BE2C (cell line): ENCODE measurements at regions not wholly inside any gene's neighbourhood (a gene's known extent, or its start where the extent isn't known, plus 50 kb on each side); places are given as distances from the start of the nearest gene placed in this dataset.
A peak's percentile ranks its signal among the peaks of the same experiment; 100 is the strongest.

Experiments used
- DNase-seq: peaks from one replicate; pipeline ENCODE4 v3.0.0-alpha.2; 2020
- H3K27me3 ChIP-seq: fragments of 250-450 bp; sonication (Bioruptor Pico); 2 replicates; pipeline ENCODE4 v1.5.1; 2020; ENCODE audit warnings: mild to moderate bottlenecking
- H3K36me3 ChIP-seq: fragments of 250-450 bp; sonication (Bioruptor Pico); 2 replicates; pipeline ENCODE4 v1.5.1; 2020; ENCODE audit warnings: mild to moderate bottlenecking
- H3K4me1 ChIP-seq: fragments of 250-450 bp; sonication (Bioruptor Pico); 2 replicates; pipeline ENCODE4 v1.5.1; 2020
- H3K4me3 ChIP-seq: 2 replicates; pipeline ENCODE4 v1.5.1; 2011; ENCODE audit warnings: low read depth, low read length
- H3K9me3 ChIP-seq: fragments of 250-450 bp; sonication (Bioruptor Pico); 2 replicates; pipeline ENCODE4 v1.5.1; 2020
- CTCF ChIP-seq: IDR thresholded peaks from 2 replicates; pipeline ENCODE4 v1.5.1; 2012; ENCODE audit warnings: mild to moderate bottlenecking, low read depth, low read length

DNA sequence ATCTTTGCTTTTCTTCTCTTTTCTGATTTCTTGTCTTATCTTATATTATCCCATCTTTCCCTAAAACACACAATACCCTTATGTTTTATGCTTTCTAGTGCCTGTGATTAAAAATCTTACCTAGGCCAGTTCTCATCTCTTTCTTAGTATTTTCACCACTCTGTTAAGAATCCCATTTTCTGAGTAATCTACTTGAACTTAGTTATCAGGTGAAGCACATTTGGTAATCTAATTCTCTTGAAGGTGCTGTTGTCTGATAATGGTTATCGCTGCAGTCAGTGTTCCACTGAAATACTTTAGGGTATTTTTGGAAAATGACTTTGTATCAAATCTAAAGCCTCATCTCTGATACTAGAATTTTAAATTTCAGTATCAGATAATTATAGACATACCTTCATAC lies 192.5 kb upstream of the MAN1A1 start:
- Histone ChIP-seq H3K4me1 (peaks cover 36% of the 10 kb centered on the region), H3K4me3 (no peak overlapping the region), H3K27me3 (no peaks in the 10 kb centered on the region), H3K36me3 (no peaks in the 10 kb centered on the region), H3K9me3 (no peaks in the 10 kb centered on the region)
- TF ChIP-seq CTCF: no peak
- no peak for DNase-seq

DNA sequence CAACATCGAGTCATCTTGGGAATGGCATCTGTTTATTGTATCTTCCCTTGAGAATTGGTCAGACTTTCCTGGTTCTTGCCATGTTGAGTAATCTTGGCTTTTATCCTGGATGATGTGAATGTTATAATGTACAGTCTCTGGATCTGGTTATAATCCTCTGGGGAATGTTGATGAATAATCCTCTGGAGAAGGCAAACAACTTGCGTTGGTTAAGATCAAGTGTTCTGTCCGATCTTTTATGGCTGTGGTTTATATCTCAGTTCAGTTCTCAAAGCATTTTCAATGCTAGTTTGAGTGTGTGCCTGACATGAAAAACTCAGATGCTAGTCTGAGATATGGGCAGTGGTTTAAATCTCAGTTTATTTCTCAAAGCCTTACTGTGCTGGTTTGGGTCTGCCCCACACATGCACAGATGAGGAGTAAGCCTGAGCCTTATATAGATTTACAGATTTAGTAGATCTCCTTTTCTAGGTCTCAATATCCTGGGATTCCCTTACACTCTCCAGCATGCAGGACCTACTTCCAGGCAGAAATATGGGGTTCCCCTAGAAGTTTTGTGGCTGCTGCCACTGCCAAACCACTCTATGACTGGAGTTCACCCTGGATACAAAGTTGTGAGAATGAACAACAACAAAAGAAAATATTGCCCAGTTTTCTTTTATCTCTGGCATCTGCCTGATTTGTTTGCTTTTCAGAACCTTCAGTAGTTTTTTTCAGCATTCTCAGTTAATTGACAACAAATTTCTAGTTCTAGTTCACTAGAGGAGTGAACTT lies 191.8 kb upstream of the MAN1A1 start:
- DNase-seq: no peak
- no peaks in the 10 kb centered on the region for H3K27me3 ChIP-seq
- no peaks in the 10 kb centered on the region for H3K36me3 ChIP-seq
- H3K4me3 ChIP-seq: peak overlapping the region; percentile 12; the same call in 1 of the 2 replicates
- peaks cover 36% of the 10 kb centered on the region for H3K4me1 ChIP-seq
- no peak for TF ChIP-seq CTCF
- H3K9me3 ChIP-seq: no peaks in the 10 kb centered on the region

GRCh38 chr6:119540417-119540816 lies 190.9 kb upstream of the MAN1A1 start:
- no peak for TF ChIP-seq CTCF
- no peaks in the 10 kb centered on the region for H3K9me3 ChIP-seq
- DNase-seq: no peak
- H3K4me3 ChIP-seq: no peak overlapping the region
- no peaks in the 10 kb centered on the region for H3K36me3 ChIP-seq
- peaks cover 36% of the 10 kb centered on the region for H3K4me1 ChIP-seq
- no peaks in the 10 kb centered on the region for H3K27me3 ChIP-seq

- TF ChIP-seq CTCF: peak; percentile 34; the same call in 1 of the 2 replicates
- DNase-seq: peak; percentile 53
- Histone ChIP-seq H3K9me3 (no peaks in the 10 kb centered on the region), H3K4me1 (peaks cover 33% of the 10 kb centered on the region), H3K36me3 (no peaks in the 10 kb centered on the region), H3K4me3 (no peak overlapping the region), H3K27me3 (no peaks in the 10 kb centered on the region)
Measured at GRCh38 chr6:119539066-119539746, 189.6 kb upstream of the MAN1A1 start.

GRCh38 chr6:119536666-119537065 lies 187.1 kb upstream of the MAN1A1 start:
- Histone ChIP-seq H3K36me3 (no peaks in the 10 kb centered on the region), H3K9me3 (no peaks in the 10 kb centered on the region), H3K4me1 (peaks cover 30% of the 10 kb centered on the region), H3K27me3 (no peaks in the 10 kb centered on the region), H3K4me3 (no peak overlapping the region)
- no peak for DNase-seq
- no peak for TF ChIP-seq CTCF

DNA sequence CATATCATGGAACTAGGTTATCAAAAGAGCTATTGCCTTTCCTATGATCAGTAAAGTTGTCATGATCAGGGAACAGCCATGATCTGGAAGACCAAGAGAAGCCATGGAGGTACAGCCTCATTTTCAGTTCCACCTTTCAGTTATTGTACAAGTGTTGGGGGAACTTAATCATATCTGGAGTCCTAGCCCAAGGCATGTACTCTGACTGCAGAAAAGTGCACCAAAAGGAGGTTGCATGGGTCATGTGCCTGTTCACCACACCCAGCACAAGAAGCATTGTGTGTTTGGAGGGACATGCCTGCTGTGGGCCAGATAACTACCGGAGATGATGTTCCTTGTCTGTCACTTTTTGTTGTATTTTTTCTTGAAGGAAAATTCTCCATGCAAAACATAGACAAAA lies 185.8 kb upstream of the MAN1A1 start:
- Histone ChIP-seq H3K4me3 (no peak overlapping the region), H3K4me1 (peaks cover 20% of the 10 kb centered on the region), H3K36me3 (no peaks in the 10 kb centered on the region), H3K27me3 (no peaks in the 10 kb centered on the region), H3K9me3 (no peaks in the 10 kb centered on the region)
- no peak for TF ChIP-seq CTCF
- no peak for DNase-seq
